CD14-positive monocyte (primary cell): ENCODE measurements at regions not wholly inside any gene's neighbourhood (a gene's known extent, or its start where the extent isn't known, plus 50 kb on each side); places are given as distances from the start of the nearest gene placed in this dataset.

Experiments used
- DNase-seq, 3 donors: peaks; one replicate each; pipeline ENCODE4 v3.0.0-alpha.2; 2011 to 2022
- H2AFZ ChIP-seq: 2 replicates; pipeline ENCODE4 v1.6.0; 2012; ENCODE audit warnings: mild to moderate bottlenecking, low read depth, low read length, inconsistent platforms; ENCODE audit not compliant: insufficient read depth, poor library complexity, severe bottlenecking
- H3K27ac ChIP-seq, 2 donors: 1 replicate in 1 of 2; 2 replicates in 1 of 2; pipeline ENCODE4 v1.5.1; 2012 to 2013; ENCODE audit warnings: low read length in 2 of 2, control low read depth in 1 of 2, inconsistent platforms in 1 of 2, low read depth in 1 of 2, mild to moderate bottlenecking in 1 of 2
- H3K27me3 ChIP-seq, 2 donors: one replicate each; pipeline versions ENCODE4 v1.6.0 to v1.6.1; 2011 to 2013; ENCODE audit warnings: low read length in 2 of 2; ENCODE audit not compliant: control insufficient read depth in 2 of 2, insufficient read depth in 2 of 2
- H3K36me3 ChIP-seq, 2 donors: replicated peaks in 1 of 2; 1 replicate in 1 of 2; 2 replicates in 1 of 2; pipeline versions ENCODE4 v1.5.1 to v1.6.1; 2012 to 2013; ENCODE audit warnings: low read length in 2 of 2, control low read depth in 1 of 2, inconsistent platforms in 1 of 2, mild to moderate bottlenecking in 1 of 2; ENCODE audit not compliant: insufficient read depth in 2 of 2, control insufficient read depth in 1 of 2
- H3K4me1 ChIP-seq, 2 donors: 1 replicate in 1 of 2; 2 replicates in 1 of 2; pipeline versions ENCODE4 v1.5.1 to v1.6.1; 2012 to 2013; ENCODE audit warnings: low read length in 2 of 2, control low read depth in 1 of 2, inconsistent platforms in 1 of 2, mild to moderate bottlenecking in 1 of 2, moderate library complexity in 1 of 2; ENCODE audit not compliant: insufficient read depth in 2 of 2, control insufficient read depth in 1 of 2
- H3K4me2 ChIP-seq: replicated peaks from 2 replicates; pipeline ENCODE3; 2012; ENCODE audit warnings: low read length, moderate library complexity, mild to moderate bottlenecking; ENCODE audit not compliant: poor library complexity, severe bottlenecking; ENCODE audit errors: extremely low read depth
- H3K4me3 ChIP-seq, 3 experiments: fragments of 200-600 bp in 1 of 3; sonication (generic) in 1 of 3; replicated peaks in 1 of 3; 1 replicate in 2 of 3; 2 replicates in 1 of 3; pipeline ENCODE4 v1.5.1; 2011 to 2013; ENCODE audit warnings: low read length in 3 of 3, mild to moderate bottlenecking in 3 of 3, control low read depth in 2 of 3, low read depth in 2 of 3, inconsistent platforms in 1 of 3, moderate library complexity in 1 of 3
- H3K79me2 ChIP-seq: 2 replicates; pipeline ENCODE4 v1.6.0; 2012; ENCODE audit warnings: mild to moderate bottlenecking, control low read depth, inconsistent platforms, low read length, moderate library complexity; ENCODE audit not compliant: insufficient read depth
- H3K9ac ChIP-seq: 2 replicates; pipeline ENCODE4 v1.6.0; 2017; ENCODE audit warnings: low read length, mild to moderate bottlenecking; ENCODE audit not compliant: insufficient read depth, poor library complexity, severe bottlenecking
- H3K9me3 ChIP-seq, 2 donors: replicated peaks in 1 of 2; 1 replicate in 1 of 2; 2 replicates in 1 of 2; pipeline versions ENCODE4 v1.5.1 to v1.6.1; 2012 to 2013; ENCODE audit warnings: low read length in 2 of 2, control low read depth in 1 of 2; ENCODE audit not compliant: control insufficient read depth in 1 of 2, insufficient read depth in 1 of 2
- H4K20me1 ChIP-seq: 2 replicates; pipeline ENCODE4 v1.6.0; 2012; ENCODE audit warnings: mild to moderate bottlenecking, low read length, control low read depth, moderate library complexity; ENCODE audit not compliant: insufficient read depth
- H3K27ac Mint-ChIP-seq, 7 donors: one replicate each; pipeline ENCODE4 v1.8.0; 2020; ENCODE audit warnings: mild to moderate bottlenecking in 7 of 7, mixed read lengths in 7 of 7, moderate library complexity in 6 of 7, inconsistent platforms in 2 of 7
- H3K27me3 Mint-ChIP-seq, 3 donors: one replicate each; pipeline ENCODE4 v1.8.0; 2021 to 2022; ENCODE audit warnings: low read depth in 3 of 3, mild to moderate bottlenecking in 3 of 3, mixed read lengths in 3 of 3, moderate library complexity in 3 of 3, inconsistent platforms in 1 of 3
- H3K36me3 Mint-ChIP-seq, 2 donors: one replicate each; pipeline ENCODE4 v1.8.0; 2020; ENCODE audit warnings: mixed read lengths in 2 of 2, inconsistent platforms in 1 of 2, mild to moderate bottlenecking in 1 of 2
- H3K4me1 Mint-ChIP-seq: one replicate; pipeline ENCODE4 v1.8.0; 2020; ENCODE audit warnings: mild to moderate bottlenecking, mixed read lengths
- H3K4me3 Mint-ChIP-seq, 2 donors: one replicate each; pipeline ENCODE4 v1.8.0; 2020; ENCODE audit warnings: mild to moderate bottlenecking in 2 of 2, mixed read lengths in 2 of 2, moderate library complexity in 1 of 2
- H3K9me3 Mint-ChIP-seq, 7 donors: one replicate each; pipeline ENCODE4 v1.8.0; 2020 to 2022; ENCODE audit warnings: mixed read lengths in 7 of 7, mild to moderate bottlenecking in 6 of 7, moderate library complexity in 6 of 7, inconsistent platforms in 2 of 7
- CTCF ChIP-seq: fragments of 200-600 bp; IDR thresholded peaks from one replicate; pipeline ENCODE4 v1.8.0; 2022; ENCODE audit warnings: antibody characterized with exemption, mild to moderate bottlenecking
- WGBS: methylation state at CpG from one replicate; pipeline ENCODE4 v1.1.5; 2013; ENCODE audit warnings: missing lambda C conversion rate; ENCODE audit not compliant: insufficient coverage; 5-methylcytosine and 5-hydroxymethylcytosine counted together
- intact Hi-C, 2 donors: fragments of 100-400 bp; cut with micrococcal nuclease; formaldehyde crosslinking; loops; one replicate each; pipeline versions ENCODE4 v1.15.0 to v1.15.1; 2023

DNA sequence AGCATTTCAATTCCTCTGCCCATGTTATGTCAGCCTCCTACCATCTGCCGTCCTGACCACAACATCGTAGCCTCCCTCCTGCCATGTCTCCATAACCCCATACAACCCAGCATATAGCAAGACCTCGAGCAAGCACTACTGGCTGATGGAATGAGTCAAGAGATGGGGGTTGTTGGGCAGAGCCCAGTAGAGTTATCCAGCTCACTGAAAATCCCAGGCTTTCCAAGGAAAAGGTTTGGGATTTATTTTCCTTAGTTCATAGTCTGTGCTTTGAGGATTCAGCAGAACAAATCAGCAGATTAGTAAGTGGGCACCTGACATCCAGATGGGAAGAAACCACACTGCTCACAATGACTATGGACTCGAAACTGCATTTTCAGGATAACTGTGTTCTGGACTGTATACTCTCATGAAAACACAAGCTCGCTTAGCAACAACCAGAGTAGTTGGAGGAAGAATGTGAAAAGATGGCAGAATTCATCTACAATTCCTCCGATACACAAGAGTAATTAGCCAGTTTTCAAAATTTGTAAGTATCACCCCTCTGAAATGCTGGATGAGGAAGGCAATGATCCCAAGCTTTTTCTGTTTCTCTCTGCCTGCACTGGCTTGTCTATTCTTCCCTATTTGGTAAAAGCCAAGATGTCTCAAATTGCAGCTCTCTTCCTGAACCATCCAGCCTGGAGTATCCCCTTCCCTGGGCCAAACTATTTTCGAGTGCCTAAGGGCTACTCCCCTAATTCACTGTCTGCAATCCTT, 186.2 kb upstream of the TBL1X start:
- H3K36me3 Mint-ChIP-seq: no peaks in the 10 kb centered on the region
- intact Hi-C loops: loop anchor here in 1 of 2 donors (10.0 kb wide), 1 partner anchor 76 kb away; no protein-coding TSS in a partner anchor
- no peak for DNase-seq
- H3K4me1 Mint-ChIP-seq: peaks cover 48% of the 10 kb centered on the region
- Histone ChIP-seq H3K79me2 (no peaks in the 10 kb centered on the region), H3K27ac (peak overlapping the region in 1 of 2 donors; percentile 83), H3K27me3 (no peaks in the 10 kb centered on the region), H3K9me3 (peaks cover 0 to 8% of the 10 kb centered on the region in 2 donors), H3K36me3 (no peaks in the 10 kb centered on the region), H2AFZ (peak overlapping the region; percentile 60), H3K4me3 (peak overlapping the region in 2 of 3 experiments; percentile 24 to 56), H3K9ac (no peak overlapping the region), H3K4me2 (peak overlapping the region; percentile 61), H3K4me1 (peaks cover 51 to 52% of the 10 kb centered on the region in 2 donors), H4K20me1 (no peaks in the 10 kb centered on the region)
- peaks cover 0 to 16% (median 0%) of the 10 kb centered on the region in 3 donors for H3K27me3 Mint-ChIP-seq
- TF ChIP-seq CTCF: no peak
- peaks cover 2 to 10% (median 9%) of the 10 kb centered on the region in 7 donors for H3K9me3 Mint-ChIP-seq
- H3K4me3 Mint-ChIP-seq: peak overlapping the region in 1 of 2 donors; percentile 83
- WGBS: no CpG with 5 or more reads among the region's 7 CpGs
- peak overlapping the region; percentile 82 to 94 (median 90) for H3K27ac Mint-ChIP-seq

DNA sequence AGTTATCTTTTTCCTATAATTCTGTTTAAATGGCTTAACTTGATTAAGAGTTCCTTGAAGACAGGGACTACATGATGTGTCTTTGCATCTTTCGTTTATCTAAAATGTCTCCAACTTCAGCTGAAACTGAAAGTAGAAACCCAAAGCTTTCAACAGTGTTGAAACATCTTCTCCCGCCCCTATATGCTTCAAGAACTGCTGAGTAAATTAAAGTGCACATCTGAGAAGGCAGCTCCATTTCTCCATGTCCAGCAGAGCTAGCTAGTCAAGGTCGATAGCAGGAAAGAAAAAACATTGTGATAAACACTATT, 185.7 kb upstream of the TBL1X start:
- Histone ChIP-seq H3K27me3 (no peaks in the 10 kb centered on the region), H3K4me1 (peaks cover 51 to 52% of the 10 kb centered on the region in 2 donors), H4K20me1 (no peaks in the 10 kb centered on the region), H2AFZ (peak overlapping the region; percentile 60), H3K27ac (peak overlapping the region in 1 of 2 donors; percentile 83), H3K36me3 (no peaks in the 10 kb centered on the region), H3K4me2 (peak overlapping the region; percentile 61), H3K79me2 (no peaks in the 10 kb centered on the region), H3K9ac (no peak overlapping the region), H3K4me3 (peak overlapping the region in 2 of 3 experiments; percentile 24 to 56), H3K9me3 (peaks cover 0 to 2% of the 10 kb centered on the region in 2 donors)
- no CpG with 5 or more reads among the region's 3 CpGs for WGBS
- Mint-ChIP-seq H3K36me3 (peaks cover 0 to 3% of the 10 kb centered on the region in 2 donors), H3K27ac (peak overlapping the region; percentile 82 to 94 (median 90)), H3K9me3 (peaks cover 0 to 8% (median 3%) of the 10 kb centered on the region in 7 donors), H3K4me1 (peaks cover 48% of the 10 kb centered on the region), H3K4me3 (peak overlapping the region in 1 of 2 donors; percentile 83), H3K27me3 (peaks cover 0 to 14% (median 0%) of the 10 kb centered on the region in 3 donors)
- DNase-seq: peak; percentile 36 to 44 (median 38)
- TF ChIP-seq CTCF: no peak
- intact Hi-C loops: loop anchor here in 1 of 2 donors (10.0 kb wide), 1 partner anchor 76 kb away; no protein-coding TSS in a partner anchor
